Mesodermal cell (in vitro differentiated cells): ENCODE measurements at regions not wholly inside any gene's neighbourhood (a gene's known extent, or its start where the extent isn't known, plus 50 kb on each side); places are given as distances from the start of the nearest gene placed in this dataset.

Source experiments
- H3K27ac ChIP-seq: 2 replicates; pipeline ENCODE4 v1.7.0; 2013; ENCODE audit warnings: mild to moderate bottlenecking, low read depth, low read length, moderate library complexity; ENCODE audit not compliant: severe bottlenecking
- H3K36me3 ChIP-seq: 2 replicates; pipeline ENCODE4 v1.7.1; 2013; ENCODE audit warnings: mild to moderate bottlenecking, low read length, moderate library complexity; ENCODE audit not compliant: control insufficient read depth, insufficient read depth
- H3K4me1 ChIP-seq: one replicate; pipeline ENCODE4 v1.7.1; 2013; ENCODE audit warnings: mild to moderate bottlenecking, low read length; ENCODE audit not compliant: insufficient read depth, control insufficient read depth, poor library complexity, severe bottlenecking
- H3K4me3 ChIP-seq: 2 replicates; pipeline ENCODE4 v1.7.0; 2013; ENCODE audit warnings: low read length, control low read depth, mild to moderate bottlenecking; ENCODE audit not compliant: insufficient read depth, poor library complexity, severe bottlenecking; ENCODE audit errors: extremely low read depth
- H3K9me3 ChIP-seq: 2 replicates; pipeline ENCODE4 v1.7.1; 2013; ENCODE audit warnings: mild to moderate bottlenecking, low read length, moderate library complexity; ENCODE audit not compliant: control insufficient read depth
- WGBS, 2 experiments: methylation state at CpG; one replicate each; pipeline ENCODE4 v1.1.5; 2013; ENCODE audit warnings: missing lambda C conversion rate in 2 of 2; ENCODE audit not compliant: insufficient coverage in 2 of 2; 5-methylcytosine and 5-hydroxymethylcytosine counted together

GRCh38 chr12:115752156-115752555 is 525.3 kb downstream of the MED13L start:
- Histone ChIP-seq H3K27ac (no peak overlapping the region), H3K4me3 (no peak overlapping the region)
- WGBS, 2 experiments, result 79% methylated on average over 2 of the region's 2 CpGs; no CpG with 5 or more reads in 1 of the 2 experiments

GRCh38 chr12:115750340-115750739 is 527.2 kb downstream of the MED13L start:
- Histone ChIP-seq H3K9me3 (no peaks in the 10 kb centered on the region), H3K27ac (no peak overlapping the region), H3K36me3 (no peaks in the 10 kb centered on the region), H3K4me1 (peaks cover 7% of the 10 kb centered on the region), H3K4me3 (no peak overlapping the region)
- WGBS, 2 experiments, result 86 to 100% methylated on average over 1 of the region's 1 CpG

More at GRCh38 chr12:115752156-115752555, 525.3 kb downstream of the MED13L start:
- H3K4me1 ChIP-seq, result peaks cover 15% of the 10 kb centered on the region
- no peaks in the 10 kb centered on the region for H3K36me3 ChIP-seq
- no peaks in the 10 kb centered on the region for H3K9me3 ChIP-seq

- 84 to 94% methylated on average over 4 of the region's 8 CpGs for WGBS, 2 experiments
- H3K9me3 ChIP-seq, result no peaks in the 10 kb centered on the region
- H3K4me1 ChIP-seq, result peaks cover 4% of the 10 kb centered on the region
- no peak overlapping the region for H3K4me3 ChIP-seq
- no peak overlapping the region for H3K27ac ChIP-seq
- H3K36me3 ChIP-seq, result no peaks in the 10 kb centered on the region
Measured at GRCh38 chr12:115749071-115749841, 528.2 kb downstream of the MED13L start.

- Histone ChIP-seq H3K4me3 (no peak overlapping the region), H3K4me1 (no peaks in the 10 kb centered on the region), H3K27ac (no peak overlapping the region), H3K36me3 (no peaks in the 10 kb centered on the region), H3K9me3 (no peaks in the 10 kb centered on the region)
- WGBS, 2 experiments, result 94 to 100% methylated on average over 3 of the region's 9 CpGs
Measured at GRCh38 chr12:115740586-115741155, 536.8 kb downstream of the MED13L start.

GRCh38 chr12:115737895-115738294 is 539.6 kb downstream of the MED13L start:
- H3K4me3 ChIP-seq, result no peak overlapping the region
- H3K36me3 ChIP-seq, result no peaks in the 10 kb centered on the region
- H3K27ac ChIP-seq, result no peak overlapping the region
- no peaks in the 10 kb centered on the region for H3K9me3 ChIP-seq
- 94 to 98% methylated on average over 2 of the region's 2 CpGs for WGBS, 2 experiments
- no peaks in the 10 kb centered on the region for H3K4me1 ChIP-seq

- Histone ChIP-seq H3K27ac (no peak overlapping the region), H3K4me1 (no peaks in the 10 kb centered on the region), H3K36me3 (no peaks in the 10 kb centered on the region), H3K4me3 (no peak overlapping the region), H3K9me3 (no peaks in the 10 kb centered on the region)
- 89 to 93% methylated on average over 3 of the region's 3 CpGs for WGBS, 2 experiments
Measured at GRCh38 chr12:115736360-115736759, 541.1 kb downstream of the MED13L start.

GRCh38 chr12:115730975-115731541 is 546.4 kb downstream of the MED13L start:
- 80% methylated on average over 1 of the region's 4 CpGs; no CpG with 5 or more reads in 1 of the 2 experiments for WGBS, 2 experiments
- no peaks in the 10 kb centered on the region for H3K4me1 ChIP-seq
- H3K9me3 ChIP-seq, result no peaks in the 10 kb centered on the region
- H3K27ac ChIP-seq, result no peak overlapping the region
- no peaks in the 10 kb centered on the region for H3K36me3 ChIP-seq
- no peak overlapping the region for H3K4me3 ChIP-seq

- Histone ChIP-seq H3K27ac (no peak overlapping the region), H3K4me3 (no peak overlapping the region), H3K36me3 (no peaks in the 10 kb centered on the region), H3K9me3 (no peaks in the 10 kb centered on the region), H3K4me1 (no peaks in the 10 kb centered on the region)
- WGBS, 2 experiments, result 100% methylated on average over 1 to 5 of the region's 5 CpGs
Measured at GRCh38 chr12:115726691-115727090, 550.8 kb downstream of the MED13L start.

GRCh38 chr12:115722181-115722580 is 555.3 kb downstream of the MED13L start:
- WGBS, 2 experiments, result 80% methylated on average over 2 of the region's 2 CpGs; no CpG with 5 or more reads in 1 of the 2 experiments
- no peak overlapping the region for H3K4me3 ChIP-seq
- H3K4me1 ChIP-seq, result no peaks in the 10 kb centered on the region
- H3K36me3 ChIP-seq, result no peaks in the 10 kb centered on the region
- H3K27ac ChIP-seq, result no peak overlapping the region
- H3K9me3 ChIP-seq, result no peaks in the 10 kb centered on the region

GRCh38 chr12:115716551-115716950 is 560.9 kb downstream of the MED13L start:
- no peaks in the 10 kb centered on the region for H3K9me3 ChIP-seq
- no peak overlapping the region for H3K4me3 ChIP-seq
- no peaks in the 10 kb centered on the region for H3K36me3 ChIP-seq
- H3K4me1 ChIP-seq, result no peaks in the 10 kb centered on the region
- no peak overlapping the region for H3K27ac ChIP-seq
- 40 to 43% methylated on average over 2 of the region's 4 CpGs for WGBS, 2 experiments

- Histone ChIP-seq H3K4me1 (no peaks in the 10 kb centered on the region), H3K4me3 (no peak overlapping the region), H3K36me3 (no peaks in the 10 kb centered on the region), H3K27ac (no peak overlapping the region), H3K9me3 (no peaks in the 10 kb centered on the region)
- WGBS, 2 experiments, result no CpG with 5 or more reads among the region's 3 CpGs
Measured at GRCh38 chr12:115712676-115713075, 564.8 kb downstream of the MED13L start.
